ENCODE measurements at regions not wholly inside any gene's neighbourhood (a gene's known extent, or its start where the extent isn't known, plus 50 kb on each side); places are given as distances from the start of the nearest gene placed in this dataset.

GRCh38 chr12:98198261-98198982 lies 317.0 kb upstream of the TMPO start:
- DNase-seq (ENCODE audit: low read depth, low spot score): no peak

DNA sequence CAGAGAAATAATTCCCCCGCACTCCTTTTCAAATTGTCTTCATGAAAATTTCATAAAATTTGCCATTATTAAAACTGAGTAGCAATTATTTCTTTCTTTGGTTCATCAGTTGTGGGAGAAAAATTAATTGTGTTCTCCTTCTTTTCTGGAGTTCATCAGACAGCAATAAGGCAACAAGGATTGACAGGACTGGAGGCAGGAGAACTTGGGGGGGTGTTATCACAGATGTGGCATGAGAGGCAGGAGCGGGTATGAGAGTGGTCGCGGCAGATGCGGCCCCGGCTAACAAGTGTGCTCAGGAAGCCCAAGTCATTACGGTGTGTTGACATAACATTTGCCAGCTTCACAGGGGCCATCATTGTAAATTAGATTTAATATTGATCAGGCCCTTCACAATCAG lies 306.6 kb upstream of the TMPO start:
- no peak for DNase-seq (ENCODE audit: low read depth, low spot score)

GRCh38 chr12:98211909-98212695 lies 303.3 kb upstream of the TMPO start:
- no peak for DNase-seq (ENCODE audit: low read depth, low spot score)

DNA sequence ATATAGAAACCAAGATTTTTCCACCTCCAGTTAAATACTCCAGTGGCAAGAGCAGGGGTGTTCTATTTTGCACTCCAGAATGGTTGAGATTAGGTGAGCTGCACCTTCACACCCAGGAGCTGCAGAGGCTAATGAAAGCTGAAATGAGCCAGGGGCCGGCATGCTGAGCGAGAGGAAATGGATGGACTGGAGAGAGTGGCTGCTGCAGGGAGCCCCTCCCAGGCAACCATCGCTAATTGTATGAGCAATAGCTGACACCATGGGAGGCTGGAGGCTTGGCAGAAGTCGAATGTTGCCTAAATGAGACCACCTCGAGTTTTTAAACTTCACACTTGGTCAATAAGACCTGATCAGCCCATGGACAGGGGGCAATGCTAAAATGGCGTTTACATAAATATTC lies 301.8 kb upstream of the TMPO start:
- DNase-seq (ENCODE audit: low read depth, low spot score): no peak

GRCh38 chr12:98217257-98217656 lies 298.1 kb upstream of the TMPO start:
- DNase-seq (ENCODE audit: low read depth, low spot score): no peak

GRCh38 chr12:98220636-98221035 lies 294.8 kb upstream of the TMPO start:
- no peak for DNase-seq (ENCODE audit: low read depth, low spot score)

DNA sequence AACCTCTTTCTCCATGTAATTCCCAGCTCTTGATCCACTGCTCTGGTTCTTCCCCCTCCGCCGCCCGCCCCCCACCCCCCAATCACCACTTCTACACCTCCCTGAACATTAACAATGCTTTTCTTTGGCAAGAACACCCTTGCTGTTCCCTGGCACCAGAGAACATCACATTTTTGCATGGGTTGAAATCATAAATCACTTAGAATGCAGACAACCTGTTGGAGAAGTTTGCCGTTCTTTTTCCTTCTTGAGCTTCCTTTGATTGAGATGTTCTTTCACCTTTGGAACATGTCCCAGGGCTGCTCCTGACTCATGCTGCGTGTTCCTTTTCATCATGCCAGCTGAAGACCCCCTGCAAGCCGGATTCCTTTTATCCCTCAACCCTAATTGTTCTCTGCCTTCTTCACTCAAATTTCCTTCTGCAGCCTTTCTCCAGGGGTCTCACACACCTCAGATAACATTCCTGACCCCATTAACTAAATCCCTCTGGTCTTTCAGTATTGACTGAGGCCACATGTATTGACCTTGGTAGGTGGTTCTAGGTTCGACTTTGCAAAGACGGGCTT lies 294.1 kb upstream of the TMPO start:
- DNase-seq (ENCODE audit: low read depth, low spot score): no peak

DNA sequence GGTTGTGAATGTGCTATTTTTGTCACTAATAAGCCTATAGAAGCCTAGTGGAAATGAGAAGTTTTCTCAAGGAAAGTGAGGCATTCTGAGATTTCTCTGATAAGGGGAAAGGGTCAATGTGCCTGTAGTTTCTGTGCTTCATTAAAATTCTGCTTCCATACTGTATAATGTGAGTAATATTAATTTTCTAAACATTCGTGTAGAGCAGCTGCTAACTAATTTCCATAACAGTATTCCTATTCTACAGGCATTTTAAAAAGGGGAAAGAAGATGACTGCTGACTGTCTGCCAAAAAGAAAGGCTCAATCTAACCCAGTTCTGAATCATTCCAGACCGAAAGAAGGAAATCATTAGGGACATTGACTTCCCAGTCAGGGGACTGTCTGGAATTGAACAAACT lies 293.3 kb upstream of the TMPO start:
- no peak for DNase-seq (ENCODE audit: low read depth, low spot score)

DNA sequence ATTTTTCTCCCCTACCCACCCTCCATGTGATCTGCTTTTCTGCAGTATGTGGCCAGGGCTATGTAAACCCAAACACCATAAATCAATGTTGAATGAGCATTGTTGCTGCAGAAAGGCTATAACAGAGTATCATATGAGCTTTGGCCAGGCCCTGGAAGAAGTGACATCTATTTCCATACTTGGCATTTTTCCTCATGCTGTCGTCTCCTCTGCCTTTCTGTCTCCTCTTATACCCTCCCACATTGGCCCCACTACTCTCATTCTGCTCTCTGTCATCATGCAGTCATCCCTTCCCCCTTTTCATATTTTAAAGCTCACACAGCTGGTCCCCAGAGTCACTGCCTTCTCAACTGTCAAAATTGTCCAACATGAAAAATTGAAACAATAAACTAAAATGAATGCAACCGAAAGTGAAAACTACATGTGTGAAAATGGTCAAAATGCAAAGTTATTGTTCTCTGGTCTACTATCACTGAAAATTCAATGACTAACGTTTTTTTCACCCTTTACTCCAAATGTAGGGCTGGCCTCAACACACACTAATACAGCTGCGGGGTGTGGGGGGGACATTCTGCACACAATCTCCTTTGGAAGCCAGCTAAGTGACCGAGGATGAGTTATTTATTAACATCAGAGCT lies 290.7 kb upstream of the TMPO start:
- no peak for DNase-seq (ENCODE audit: low read depth, low spot score)

DNA sequence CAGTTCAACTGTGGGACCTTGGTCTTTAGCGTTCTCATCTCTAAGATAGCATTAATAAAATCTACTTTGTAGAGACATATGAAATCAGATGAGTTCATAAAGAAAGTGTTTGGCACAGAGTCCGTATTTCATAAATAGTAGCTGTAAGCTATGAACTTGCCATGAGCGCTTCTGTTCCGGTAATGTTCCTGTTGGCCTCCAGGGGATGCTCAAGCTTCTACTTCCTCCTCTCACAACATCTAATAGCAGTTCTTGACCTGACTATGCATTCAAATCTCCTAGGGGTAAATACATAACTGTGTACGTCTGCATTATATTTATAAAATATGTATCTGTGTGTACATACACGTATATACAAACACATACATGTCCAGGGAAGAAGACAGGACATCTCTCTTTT lies 288.2 kb upstream of the TMPO start:
- DNase-seq (ENCODE audit: low read depth, low spot score): no peak

GRCh38 chr12:98228683-98229539 lies 286.5 kb upstream of the TMPO start:
- no peak for DNase-seq (ENCODE audit: low read depth, low spot score)

DNA sequence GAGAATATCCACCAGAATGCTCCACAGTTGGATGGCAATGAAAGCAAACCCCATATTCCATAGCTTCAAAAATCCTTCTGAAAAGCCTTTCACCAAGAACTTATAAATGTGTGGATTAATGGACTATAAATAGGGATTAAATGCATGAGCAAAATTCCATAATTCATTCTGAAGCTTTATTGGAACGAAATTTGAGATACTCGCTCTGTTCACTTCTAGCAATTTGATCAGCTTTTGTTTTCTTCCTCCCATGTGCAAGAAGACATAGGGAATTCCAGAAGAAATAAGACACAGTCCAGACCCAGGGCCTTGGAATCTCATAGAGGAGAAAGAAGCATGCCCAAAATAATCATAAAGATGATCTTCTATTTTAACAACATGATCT lies 285.9 kb upstream of the TMPO start:
- DNase-seq (ENCODE audit: low read depth, low spot score): no peak

DNA sequence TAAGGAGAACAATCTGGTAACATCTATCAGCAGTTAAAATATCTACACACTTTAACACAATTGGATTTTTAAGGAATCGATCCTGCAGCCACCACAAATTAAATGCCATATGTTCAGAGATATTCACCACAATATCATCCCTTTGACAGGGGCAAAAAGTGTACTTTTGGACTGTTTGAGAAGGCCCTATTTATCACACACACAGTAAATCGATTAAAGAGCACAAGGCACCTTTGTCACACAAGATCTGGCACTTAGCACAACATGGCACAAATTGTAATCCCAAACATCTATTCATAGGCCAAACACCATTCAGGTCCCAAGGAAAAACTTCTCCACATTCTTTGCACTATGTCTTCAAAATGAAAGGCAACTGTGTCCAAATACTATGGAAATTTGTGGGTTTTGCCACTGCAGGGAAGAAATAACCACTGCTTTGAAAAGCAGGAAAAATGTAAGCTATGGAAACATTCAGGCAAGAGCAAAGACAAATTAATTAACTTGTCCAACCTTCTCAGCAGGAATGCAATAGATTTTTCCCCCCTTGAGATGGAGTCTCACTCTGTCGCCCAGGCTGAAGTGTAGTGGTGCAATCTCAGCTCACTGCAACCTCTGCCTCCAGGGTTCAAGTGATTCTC lies 282.5 kb upstream of the TMPO start:
- no peak for DNase-seq (ENCODE audit: low read depth, low spot score)

GRCh38 chr12:98235301-98235700 lies 280.1 kb upstream of the TMPO start:
- no peak for DNase-seq (ENCODE audit: low read depth, low spot score)

- no peak for DNase-seq (ENCODE audit: low read depth, low spot score)
Measured at GRCh38 chr12:98238515-98239130, 276.8 kb upstream of the TMPO start.

- DNase-seq (ENCODE audit: low read depth, low spot score): no peak
Measured at GRCh38 chr12:98243190-98243589, 272.2 kb upstream of the TMPO start.

GRCh38 chr12:98244136-98244535 lies 271.3 kb upstream of the TMPO start:
- no peak for DNase-seq (ENCODE audit: low read depth, low spot score)

DNA sequence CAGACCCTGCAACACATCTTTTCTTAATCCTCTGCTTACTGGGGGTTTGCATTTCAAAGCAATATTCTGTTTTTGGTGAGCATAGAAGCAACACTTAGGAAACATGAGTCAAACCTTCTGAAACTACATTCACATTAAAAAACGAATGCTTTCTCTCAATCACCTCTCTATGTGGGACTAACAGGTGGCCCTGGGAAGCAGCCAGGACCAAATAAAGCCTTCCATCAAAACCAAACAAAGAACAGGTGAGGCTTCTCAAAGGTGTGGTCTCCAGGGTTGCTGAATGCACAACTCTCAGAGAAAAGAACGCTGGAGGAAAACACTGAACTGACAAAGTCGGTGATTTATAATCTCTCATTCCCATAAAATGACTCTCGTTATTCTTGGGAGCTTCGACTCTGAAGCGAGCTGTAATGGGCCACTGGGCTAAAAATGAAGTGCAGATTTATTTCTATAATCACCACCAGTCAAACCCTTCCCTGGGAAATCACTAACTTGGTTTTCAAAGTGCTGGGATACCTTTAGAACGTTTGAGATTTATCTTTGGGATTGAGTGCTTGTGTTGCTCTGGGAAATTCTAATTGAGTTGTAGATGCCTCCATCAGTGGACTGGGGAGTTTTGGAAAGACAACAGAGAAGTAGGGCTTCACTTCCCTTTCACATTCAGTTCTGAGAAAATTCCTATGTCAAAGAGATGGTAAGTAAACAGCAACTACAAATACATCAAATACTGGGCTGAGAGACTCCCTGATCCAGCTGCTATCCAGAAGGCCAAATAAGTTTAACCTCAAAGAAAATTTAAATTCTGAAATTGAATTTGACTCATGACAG lies 262.0 kb upstream of the TMPO start:
- DNase-seq (ENCODE audit: low read depth, low spot score): no peak

DNA sequence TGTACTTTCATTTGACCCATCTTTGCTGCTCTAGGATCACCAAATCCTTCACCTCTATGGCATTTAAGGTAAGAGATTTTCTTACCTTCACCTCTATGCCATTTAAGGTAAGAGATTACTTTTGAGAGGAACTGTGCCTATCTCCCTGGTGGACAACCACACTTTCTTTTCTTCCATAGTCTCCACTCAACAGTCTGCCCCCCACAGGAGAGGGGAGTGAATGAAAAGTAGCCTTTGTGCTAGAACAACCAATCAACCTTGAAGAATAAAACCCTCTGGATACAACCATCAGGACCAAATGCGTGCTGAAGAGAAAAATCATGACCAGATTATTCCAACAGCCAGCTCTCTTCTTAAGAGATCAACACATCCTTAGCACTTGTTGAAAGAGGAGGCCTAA lies 258.6 kb upstream of the TMPO start:
- DNase-seq (ENCODE audit: low read depth, low spot score): no peak

GRCh38 chr12:98259693-98260092 lies 255.7 kb upstream of the TMPO start:
- DNase-seq (ENCODE audit: low read depth, low spot score): no peak

All from activated naive CD8-positive, alpha-beta T cell treated with anti-CD3 and anti-CD28 coated beads, Interleukin-2, amount 50 U/mL, for 16 hours (primary cell).